ENCODE measurements at regions not wholly inside any gene's neighbourhood (a gene's known extent, or its start where the extent isn't known, plus 50 kb on each side); places are given as distances from the start of the nearest gene placed in this dataset.

DNA sequence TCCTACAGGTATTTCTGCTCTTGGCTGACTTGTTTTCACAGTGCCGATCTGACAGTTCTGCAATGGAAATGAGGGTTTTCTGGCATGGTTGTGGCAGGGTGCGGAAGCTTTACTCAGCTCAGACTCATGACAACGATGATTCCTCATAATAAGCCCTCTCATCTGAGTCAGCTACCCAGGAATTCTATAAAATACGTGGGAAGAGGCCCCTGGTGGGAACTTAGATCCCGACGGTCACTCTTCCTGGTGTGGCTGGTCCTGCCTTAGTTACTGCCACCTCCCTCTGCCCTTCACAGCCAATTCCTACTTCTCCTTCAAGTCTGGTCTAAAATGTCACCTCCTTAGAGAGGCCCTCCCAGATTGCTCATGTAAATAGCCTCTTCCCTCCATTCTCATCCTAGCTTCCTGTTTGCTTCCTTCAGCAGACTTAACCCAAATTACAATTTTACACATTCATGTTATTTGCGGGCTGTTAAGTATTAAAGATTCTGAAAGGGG lies 104.2 kb upstream of the MAP1LC3B2 start:
- no peak for DNase-seq
- H3K9me3 ChIP-seq = no peaks in the 10 kb centered on the region
- no peaks in the 10 kb centered on the region for H3K27me3 ChIP-seq (replicated peaks; ENCODE audit: control insufficient read depth, insufficient read depth, low read length)
- ChIA-PET POLR2A (no interaction called here), CTCF (no interaction called here)
- Mint-ChIP-seq H3K4me1 (ENCODE audit: low read depth, unreplicated experiment) (peaks cover 16% of the 10 kb centered on the region), H3K36me3 (ENCODE audit: insufficient read depth, unreplicated experiment) (no peaks in the 10 kb centered on the region), H3K9me3 (ENCODE audit: unreplicated experiment) (no peaks in the 10 kb centered on the region), H3K27me3 (ENCODE audit: insufficient read depth, unreplicated experiment) (no peaks in the 10 kb centered on the region), H3K27ac (ENCODE audit: unreplicated experiment) (no peak overlapping the region), H3K4me3 (ENCODE audit: unreplicated experiment) (no peak overlapping the region)
- intact Hi-C loops (cut with micrococcal nuclease; ENCODE audit: unreplicated experiment) = no loop called here
- H3K4me1 ChIP-seq = no peaks in the 10 kb centered on the region
- H3K4me3 ChIP-seq (ENCODE audit: low read depth, low read length) = no peak overlapping the region
- TF ChIP-seq, protein P1, sequence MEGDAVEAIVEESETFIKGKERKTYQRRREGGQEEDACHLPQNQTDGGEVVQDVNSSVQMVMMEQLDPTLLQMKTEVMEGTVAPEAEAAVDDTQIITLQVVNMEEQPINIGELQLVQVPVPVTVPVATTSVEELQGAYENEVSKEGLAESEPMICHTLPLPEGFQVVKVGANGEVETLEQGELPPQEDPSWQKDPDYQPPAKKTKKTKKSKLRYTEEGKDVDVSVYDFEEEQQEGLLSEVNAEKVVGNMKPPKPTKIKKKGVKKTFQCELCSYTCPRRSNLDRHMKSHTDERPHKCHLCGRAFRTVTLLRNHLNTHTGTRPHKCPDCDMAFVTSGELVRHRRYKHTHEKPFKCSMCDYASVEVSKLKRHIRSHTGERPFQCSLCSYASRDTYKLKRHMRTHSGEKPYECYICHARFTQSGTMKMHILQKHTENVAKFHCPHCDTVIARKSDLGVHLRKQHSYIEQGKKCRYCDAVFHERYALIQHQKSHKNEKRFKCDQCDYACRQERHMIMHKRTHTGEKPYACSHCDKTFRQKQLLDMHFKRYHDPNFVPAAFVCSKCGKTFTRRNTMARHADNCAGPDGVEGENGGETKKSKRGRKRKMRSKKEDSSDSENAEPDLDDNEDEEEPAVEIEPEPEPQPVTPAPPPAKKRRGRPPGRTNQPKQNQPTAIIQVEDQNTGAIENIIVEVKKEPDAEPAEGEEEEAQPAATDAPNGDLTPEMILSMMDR (IDR thresholded peaks at IDR 0.05; ENCODE audit: insufficient read depth in 1 of 2, low read depth in 1 of 2, low read length in 1 of 2, severe bottlenecking in 1 of 2, unreplicated experiment in 1 of 2) = no peak
- BruUV-seq (replicated peaks) = no TSS peak
- H3K36me3 ChIP-seq (ENCODE audit: control insufficient read depth, insufficient read depth, low read length) = no peaks in the 10 kb centered on the region

DNA sequence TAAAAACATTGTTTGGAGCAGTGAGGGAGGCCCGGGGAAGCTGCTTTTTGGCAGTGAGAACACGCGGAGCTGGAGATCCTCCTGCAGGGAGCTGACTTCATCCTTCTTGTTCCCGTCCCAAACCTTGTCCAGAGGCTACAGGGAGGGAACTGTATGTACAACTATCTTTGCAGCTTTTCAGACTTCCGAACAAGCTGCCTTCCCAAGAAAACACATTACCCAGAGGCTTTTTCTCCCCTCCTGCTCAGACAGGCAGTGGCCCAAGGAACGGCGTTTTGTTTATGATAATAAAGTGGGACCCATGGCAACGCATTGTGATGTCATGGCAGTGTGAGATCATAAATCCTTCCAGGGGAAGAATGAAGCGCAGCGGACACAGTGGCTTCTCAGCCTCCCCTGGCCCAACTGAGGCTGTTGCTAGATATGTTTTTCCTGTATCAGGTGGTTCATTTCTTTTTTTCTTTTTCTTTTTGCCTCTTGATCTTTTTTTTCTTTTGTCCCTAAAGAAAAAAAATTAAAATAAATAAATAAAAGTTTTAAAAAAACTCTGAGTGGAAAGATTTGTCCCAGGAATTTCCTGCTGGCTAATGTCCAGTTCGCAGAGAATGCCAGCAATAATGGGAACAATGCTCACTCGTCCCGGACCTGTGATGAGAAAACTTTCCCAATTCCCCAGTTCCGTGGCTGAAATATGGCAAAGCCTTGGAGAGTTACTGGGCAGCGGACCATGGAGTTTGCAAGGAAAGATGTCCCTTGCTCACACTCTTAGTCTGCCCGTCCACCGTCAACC lies 103.4 kb upstream of the MAP1LC3B2 start:
- Mint-ChIP-seq H3K27me3 (ENCODE audit: insufficient read depth, unreplicated experiment) (no peaks in the 10 kb centered on the region), H3K4me1 (ENCODE audit: low read depth, unreplicated experiment) (peaks cover 18% of the 10 kb centered on the region), H3K27ac (ENCODE audit: unreplicated experiment) (peak overlapping the region; percentile 0), H3K9me3 (ENCODE audit: unreplicated experiment) (no peaks in the 10 kb centered on the region), H3K36me3 (ENCODE audit: insufficient read depth, unreplicated experiment) (no peaks in the 10 kb centered on the region), H3K4me3 (ENCODE audit: unreplicated experiment) (no peak overlapping the region)
- DNase-seq = peak in 1 of 2 experiments; percentile 53
- Histone ChIP-seq H3K36me3 (ENCODE audit: control insufficient read depth, insufficient read depth, low read length) (no peaks in the 10 kb centered on the region), H3K4me1 (no peaks in the 10 kb centered on the region), H3K9me3 (no peaks in the 10 kb centered on the region), H3K4me3 (ENCODE audit: low read depth, low read length) (no peak overlapping the region), H3K27me3 (replicated peaks; ENCODE audit: control insufficient read depth, insufficient read depth, low read length) (no peaks in the 10 kb centered on the region)
- BruUV-seq (replicated peaks) = no TSS peak
- ChIA-PET POLR2A (no interaction called here), CTCF (no interaction called here)
- TF ChIP-seq, protein P1 (IDR thresholded peaks at IDR 0.05; ENCODE audit: insufficient read depth in 1 of 2, low read depth in 1 of 2, low read length in 1 of 2, severe bottlenecking in 1 of 2, unreplicated experiment in 1 of 2) = no peak
- intact Hi-C loops (cut with micrococcal nuclease; ENCODE audit: unreplicated experiment) = no loop called here

DNA sequence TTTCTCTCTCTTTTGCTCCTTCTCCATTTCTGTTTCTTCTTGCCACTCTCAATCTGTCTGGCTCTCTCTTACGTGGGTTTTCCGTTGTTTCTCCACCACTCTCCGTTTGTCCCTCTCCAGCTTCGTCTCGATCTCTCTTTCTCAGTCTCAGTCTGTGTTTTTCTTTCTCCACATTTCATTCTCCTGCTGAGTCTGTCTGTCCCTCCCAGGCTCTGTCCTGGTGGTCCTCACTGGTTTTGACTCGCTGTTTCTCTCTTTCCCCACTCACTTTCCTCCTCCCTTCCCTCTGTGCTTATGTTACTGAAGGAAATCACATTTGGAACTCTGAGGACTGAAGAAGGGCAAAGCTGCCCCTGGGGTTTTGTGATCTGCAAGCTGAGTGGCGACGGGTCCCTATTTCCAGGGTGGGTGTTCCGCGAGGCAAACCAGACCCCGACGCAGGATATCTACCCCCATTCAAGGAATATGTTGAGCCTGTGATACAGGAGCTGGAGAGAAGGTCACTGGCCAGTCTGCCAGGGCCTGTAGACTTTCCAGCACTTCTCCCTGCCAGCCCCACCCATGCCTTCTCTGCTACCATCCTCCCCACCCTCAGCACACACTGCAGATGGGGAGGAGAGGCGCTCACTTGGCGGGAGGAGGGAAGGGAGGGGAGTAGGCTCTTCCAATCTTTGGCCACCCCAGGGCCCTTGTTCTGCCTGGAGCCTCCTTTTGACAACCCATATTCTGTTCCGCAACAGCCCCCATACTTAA lies 102.7 kb upstream of the MAP1LC3B2 start:
- no peaks in the 10 kb centered on the region for H3K36me3 ChIP-seq (ENCODE audit: control insufficient read depth, insufficient read depth, low read length)
- BruUV-seq (replicated peaks) = no TSS peak
- no peaks in the 10 kb centered on the region for H3K9me3 ChIP-seq
- Mint-ChIP-seq H3K9me3 (ENCODE audit: unreplicated experiment) (no peaks in the 10 kb centered on the region), H3K36me3 (ENCODE audit: insufficient read depth, unreplicated experiment) (no peaks in the 10 kb centered on the region), H3K4me1 (ENCODE audit: low read depth, unreplicated experiment) (peaks cover 18% of the 10 kb centered on the region), H3K4me3 (ENCODE audit: unreplicated experiment) (no peak overlapping the region), H3K27ac (ENCODE audit: unreplicated experiment) (peak overlapping the region; percentile 0), H3K27me3 (ENCODE audit: insufficient read depth, unreplicated experiment) (no peaks in the 10 kb centered on the region)
- H3K27me3 ChIP-seq (replicated peaks; ENCODE audit: control insufficient read depth, insufficient read depth, low read length) = no peaks in the 10 kb centered on the region
- H3K4me3 ChIP-seq (ENCODE audit: low read depth, low read length) = no peak overlapping the region
- ChIA-PET POLR2A (interaction anchor here (0.6 kb wide), 1 partner anchor 182 kb away, joined by 3 read pairs; no protein-coding TSS in a partner anchor), CTCF (no interaction called here)
- DNase-seq = no peak
- intact Hi-C loops (cut with micrococcal nuclease; ENCODE audit: unreplicated experiment) = no loop called here
- TF ChIP-seq, protein P1 (IDR thresholded peaks at IDR 0.05; ENCODE audit: insufficient read depth in 1 of 2, low read depth in 1 of 2, low read length in 1 of 2, severe bottlenecking in 1 of 2, unreplicated experiment in 1 of 2) = no peak
- H3K4me1 ChIP-seq = no peaks in the 10 kb centered on the region
